ENCODE measurements at regions not wholly inside any gene's neighbourhood (a gene's known extent, or its start where the extent isn't known, plus 50 kb on each side); places are given as distances from the start of the nearest gene placed in this dataset.

DNA sequence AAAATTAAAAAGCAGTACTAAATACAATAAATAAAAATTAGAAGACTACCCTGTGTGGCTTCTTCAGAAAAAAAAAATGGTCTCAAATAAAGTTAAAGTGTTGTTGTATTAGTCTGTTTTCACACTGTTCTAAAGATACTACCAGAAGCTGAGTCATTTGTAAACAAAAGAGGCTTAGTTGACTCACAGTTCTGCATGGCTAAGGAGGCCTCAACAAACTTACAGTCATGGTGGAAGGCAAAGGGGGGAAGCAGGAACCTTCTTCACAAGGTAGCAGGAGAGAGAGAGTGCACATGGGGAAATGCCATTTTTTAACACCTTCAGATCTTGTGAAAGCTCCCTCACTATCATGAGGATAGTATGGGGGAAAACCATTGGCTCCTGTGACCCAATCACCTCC lies 612.8 kb downstream of the RNF144A start:
- Mint-ChIP-seq H3K36me3 (ENCODE audit: low read depth) (no peaks in the 10 kb centered on the region), H3K4me3 (no peak overlapping the region), H3K27ac (no peak overlapping the region), H3K4me1 (ENCODE audit: low read depth) (no peaks in the 10 kb centered on the region), H3K27me3 (ENCODE audit: insufficient read depth) (peaks cover 2% of the 10 kb centered on the region), H3K9me3 (peaks cover 48% of the 10 kb centered on the region)
- TF ChIP-seq, protein P1, sequence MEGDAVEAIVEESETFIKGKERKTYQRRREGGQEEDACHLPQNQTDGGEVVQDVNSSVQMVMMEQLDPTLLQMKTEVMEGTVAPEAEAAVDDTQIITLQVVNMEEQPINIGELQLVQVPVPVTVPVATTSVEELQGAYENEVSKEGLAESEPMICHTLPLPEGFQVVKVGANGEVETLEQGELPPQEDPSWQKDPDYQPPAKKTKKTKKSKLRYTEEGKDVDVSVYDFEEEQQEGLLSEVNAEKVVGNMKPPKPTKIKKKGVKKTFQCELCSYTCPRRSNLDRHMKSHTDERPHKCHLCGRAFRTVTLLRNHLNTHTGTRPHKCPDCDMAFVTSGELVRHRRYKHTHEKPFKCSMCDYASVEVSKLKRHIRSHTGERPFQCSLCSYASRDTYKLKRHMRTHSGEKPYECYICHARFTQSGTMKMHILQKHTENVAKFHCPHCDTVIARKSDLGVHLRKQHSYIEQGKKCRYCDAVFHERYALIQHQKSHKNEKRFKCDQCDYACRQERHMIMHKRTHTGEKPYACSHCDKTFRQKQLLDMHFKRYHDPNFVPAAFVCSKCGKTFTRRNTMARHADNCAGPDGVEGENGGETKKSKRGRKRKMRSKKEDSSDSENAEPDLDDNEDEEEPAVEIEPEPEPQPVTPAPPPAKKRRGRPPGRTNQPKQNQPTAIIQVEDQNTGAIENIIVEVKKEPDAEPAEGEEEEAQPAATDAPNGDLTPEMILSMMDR (IDR thresholded peaks at IDR 0.05), result no peak
- DNase-seq, result no peak

DNA sequence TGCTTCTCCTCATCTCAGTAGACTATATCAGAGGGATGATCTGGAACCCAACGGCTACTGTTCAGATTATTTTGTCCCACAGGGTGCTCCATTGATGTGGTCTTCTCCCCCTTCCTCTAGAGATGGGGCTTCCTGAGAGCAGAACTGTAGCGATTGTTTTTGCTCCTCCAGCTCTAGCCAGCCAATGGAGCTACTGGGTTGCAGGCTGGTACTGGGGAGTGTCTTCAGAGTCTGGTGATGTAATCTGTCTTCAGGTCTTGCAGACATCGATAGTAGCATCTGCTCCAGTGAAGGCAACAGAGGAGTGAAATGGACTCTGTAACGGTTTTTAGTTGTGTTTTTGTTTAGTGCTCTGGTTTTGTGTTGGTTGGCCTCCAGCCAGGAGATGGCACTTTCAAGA lies 621.9 kb downstream of the RNF144A start:
- peaks cover 17% of the 10 kb centered on the region for H3K9me3 Mint-ChIP-seq
- no peak overlapping the region for H3K4me3 Mint-ChIP-seq
- no peaks in the 10 kb centered on the region for H3K4me1 Mint-ChIP-seq (ENCODE audit: low read depth)
- TF ChIP-seq, protein P1 (IDR thresholded peaks at IDR 0.05), result no peak
- H3K36me3 Mint-ChIP-seq (ENCODE audit: low read depth), result no peaks in the 10 kb centered on the region
- DNase-seq, result no peak
- H3K27ac Mint-ChIP-seq, result no peak overlapping the region
- peaks cover 2% of the 10 kb centered on the region; the same call in 1 of the 2 replicates for H3K27me3 Mint-ChIP-seq (ENCODE audit: insufficient read depth)

DNA sequence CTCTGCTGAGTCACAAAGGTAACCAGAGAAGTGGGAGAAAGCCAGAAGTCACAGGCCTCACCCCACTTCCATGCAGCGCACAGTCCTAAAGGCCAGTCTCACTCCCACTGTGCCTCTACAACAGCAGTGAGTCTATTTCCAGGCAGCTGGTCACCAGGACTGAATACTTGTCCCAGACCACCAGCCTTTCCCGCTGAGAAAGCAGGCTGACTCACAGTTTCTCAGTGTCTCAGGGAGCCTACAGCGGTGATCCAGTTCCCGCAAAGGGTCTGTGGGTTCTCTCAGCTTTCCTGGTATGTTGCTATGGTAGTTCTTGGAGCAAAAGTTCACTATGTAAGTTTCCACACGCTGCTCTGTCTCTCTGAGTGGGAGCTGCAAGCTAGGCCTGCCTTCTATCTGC lies 622.5 kb downstream of the RNF144A start:
- TF ChIP-seq, protein P1 (IDR thresholded peaks at IDR 0.05), result no peak
- no peak overlapping the region for H3K4me3 Mint-ChIP-seq
- H3K4me1 Mint-ChIP-seq (ENCODE audit: low read depth), result no peaks in the 10 kb centered on the region
- no peaks in the 10 kb centered on the region for H3K36me3 Mint-ChIP-seq (ENCODE audit: low read depth)
- peaks cover 2% of the 10 kb centered on the region; the same call in 1 of the 2 replicates for H3K27me3 Mint-ChIP-seq (ENCODE audit: insufficient read depth)
- peaks cover 17% of the 10 kb centered on the region for H3K9me3 Mint-ChIP-seq
- no peak for DNase-seq
- H3K27ac Mint-ChIP-seq, result no peak overlapping the region

DNA sequence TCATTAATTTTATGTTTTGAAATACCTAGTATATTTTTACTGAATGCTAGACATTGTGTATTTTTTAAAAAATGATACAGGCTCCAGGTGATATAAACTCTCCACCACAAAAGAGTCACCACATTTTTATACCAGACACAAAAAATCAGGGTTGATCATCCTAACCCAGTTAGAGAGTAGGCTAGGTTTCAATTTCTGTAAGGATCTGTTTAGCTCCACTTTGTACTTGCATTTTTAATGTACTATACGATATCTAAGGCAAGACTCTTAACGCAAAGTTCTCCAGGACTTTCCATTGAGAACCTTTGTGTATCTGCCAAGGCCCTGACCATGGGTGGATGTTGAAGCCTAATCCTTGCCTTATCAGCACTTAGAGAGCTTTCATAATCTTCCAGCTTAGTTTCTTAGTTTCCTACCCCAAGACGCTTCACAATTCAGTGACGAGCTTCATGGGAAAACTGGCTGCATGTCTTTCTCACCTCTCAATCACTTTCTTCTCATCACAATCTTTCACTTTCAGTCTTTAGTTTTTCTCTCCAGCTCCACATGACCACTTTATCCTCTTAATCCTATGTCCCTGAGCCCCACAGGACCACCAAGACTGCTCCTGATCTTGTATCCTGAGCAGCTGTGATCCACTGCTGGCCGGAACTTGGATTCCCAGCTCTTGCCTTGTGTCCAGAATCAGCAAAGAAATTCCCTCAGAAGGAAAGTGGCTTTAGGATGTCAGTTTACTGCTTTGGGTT lies 635.8 kb downstream of the RNF144A start:
- Mint-ChIP-seq H3K27me3 (ENCODE audit: insufficient read depth) (no peaks in the 10 kb centered on the region), H3K4me1 (ENCODE audit: low read depth) (no peaks in the 10 kb centered on the region), H3K4me3 (no peak overlapping the region), H3K27ac (no peak overlapping the region), H3K9me3 (peaks cover 7% of the 10 kb centered on the region), H3K36me3 (ENCODE audit: low read depth) (no peaks in the 10 kb centered on the region)
- TF ChIP-seq, protein P1 (IDR thresholded peaks at IDR 0.05), result no peak
- no peak for DNase-seq

DNA sequence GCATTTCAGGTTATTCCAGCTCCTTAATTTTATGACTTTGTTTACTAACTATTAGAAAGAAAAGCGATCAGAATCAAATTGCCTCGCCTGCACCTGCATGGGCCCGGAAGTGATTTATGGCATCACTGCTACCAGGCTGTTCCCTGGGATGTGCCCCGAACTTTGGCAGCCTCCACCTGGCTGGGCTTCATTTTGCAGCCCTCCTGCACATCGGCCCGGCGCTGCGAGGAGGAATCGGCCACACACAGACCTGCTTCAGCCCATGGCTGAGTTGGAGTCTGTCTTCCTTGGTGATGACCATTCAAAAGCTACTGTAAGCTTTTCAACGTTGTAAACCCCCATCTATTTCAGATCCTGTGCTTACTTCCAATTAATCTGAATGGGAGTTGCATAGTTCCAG lies 638.0 kb downstream of the RNF144A start:
- no peak for DNase-seq
- Mint-ChIP-seq H3K4me3 (no peak overlapping the region), H3K27ac (no peak overlapping the region)

More for the DNA sequence above, 638.0 kb downstream of the RNF144A start:
- H3K4me1 Mint-ChIP-seq (ENCODE audit: low read depth), result no peaks in the 10 kb centered on the region
- no peaks in the 10 kb centered on the region for H3K36me3 Mint-ChIP-seq (ENCODE audit: low read depth)
- H3K9me3 Mint-ChIP-seq, result peaks cover 7% of the 10 kb centered on the region
- TF ChIP-seq, protein P1 (IDR thresholded peaks at IDR 0.05), result no peak
- no peaks in the 10 kb centered on the region for H3K27me3 Mint-ChIP-seq (ENCODE audit: insufficient read depth)

All from HFFc6 (cell line).